ENCODE measurements at regions not wholly inside any gene's neighbourhood (a gene's known extent, or its start where the extent isn't known, plus 50 kb on each side); places are given as distances from the start of the nearest gene placed in this dataset.

DNA sequence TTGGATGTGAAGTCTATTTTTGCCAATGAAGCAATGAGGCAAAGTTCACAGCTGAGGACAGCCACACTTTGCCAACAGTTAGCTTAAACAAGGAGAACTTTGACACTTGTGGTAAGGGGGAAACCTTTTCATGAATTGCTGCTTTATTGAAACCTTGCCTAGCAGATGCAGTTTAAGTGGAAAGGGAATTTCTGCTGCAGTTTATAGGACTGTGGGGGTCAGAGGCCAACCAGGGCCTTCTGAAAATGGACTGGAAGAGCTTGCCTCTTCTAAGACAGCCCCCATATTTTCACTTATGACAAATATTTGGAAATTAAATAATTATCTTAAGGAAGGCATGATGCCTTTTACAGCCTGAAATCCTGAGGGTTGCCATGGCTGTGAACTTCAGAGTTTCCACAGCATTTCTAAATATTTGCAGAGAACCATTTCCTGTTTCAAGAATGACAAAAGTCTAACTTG lies 550.3 kb downstream of the RAB28 start:
- ATAC-seq (peak; percentile 91 to 93 (median 92)), DNase-seq (peak in 1 of 3 donors; percentile 57)
- no peaks in the 10 kb centered on the region for H3K36me3 ChIP-seq
- peak overlapping the region in 2 of 3 donors; percentile 26 to 66 for H3K27ac ChIP-seq
- no peak overlapping the region for H3K4me3 ChIP-seq
- H3K4me1 ChIP-seq: peaks cover 0 to 36% (median 17%) of the 10 kb centered on the region in 4 donors
- TF ChIP-seq, protein P1, sequence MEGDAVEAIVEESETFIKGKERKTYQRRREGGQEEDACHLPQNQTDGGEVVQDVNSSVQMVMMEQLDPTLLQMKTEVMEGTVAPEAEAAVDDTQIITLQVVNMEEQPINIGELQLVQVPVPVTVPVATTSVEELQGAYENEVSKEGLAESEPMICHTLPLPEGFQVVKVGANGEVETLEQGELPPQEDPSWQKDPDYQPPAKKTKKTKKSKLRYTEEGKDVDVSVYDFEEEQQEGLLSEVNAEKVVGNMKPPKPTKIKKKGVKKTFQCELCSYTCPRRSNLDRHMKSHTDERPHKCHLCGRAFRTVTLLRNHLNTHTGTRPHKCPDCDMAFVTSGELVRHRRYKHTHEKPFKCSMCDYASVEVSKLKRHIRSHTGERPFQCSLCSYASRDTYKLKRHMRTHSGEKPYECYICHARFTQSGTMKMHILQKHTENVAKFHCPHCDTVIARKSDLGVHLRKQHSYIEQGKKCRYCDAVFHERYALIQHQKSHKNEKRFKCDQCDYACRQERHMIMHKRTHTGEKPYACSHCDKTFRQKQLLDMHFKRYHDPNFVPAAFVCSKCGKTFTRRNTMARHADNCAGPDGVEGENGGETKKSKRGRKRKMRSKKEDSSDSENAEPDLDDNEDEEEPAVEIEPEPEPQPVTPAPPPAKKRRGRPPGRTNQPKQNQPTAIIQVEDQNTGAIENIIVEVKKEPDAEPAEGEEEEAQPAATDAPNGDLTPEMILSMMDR (IDR thresholded peaks at IDR 0.05): no peak
- no peak for TF ChIP-seq POLR2A (IDR thresholded peaks at IDR 0.05)
- no peaks in the 10 kb centered on the region for H3K27me3 ChIP-seq
- intact Hi-C loops (cut with DNase I): no loop called here
- no peaks in the 10 kb centered on the region for H3K9me3 ChIP-seq

DNA sequence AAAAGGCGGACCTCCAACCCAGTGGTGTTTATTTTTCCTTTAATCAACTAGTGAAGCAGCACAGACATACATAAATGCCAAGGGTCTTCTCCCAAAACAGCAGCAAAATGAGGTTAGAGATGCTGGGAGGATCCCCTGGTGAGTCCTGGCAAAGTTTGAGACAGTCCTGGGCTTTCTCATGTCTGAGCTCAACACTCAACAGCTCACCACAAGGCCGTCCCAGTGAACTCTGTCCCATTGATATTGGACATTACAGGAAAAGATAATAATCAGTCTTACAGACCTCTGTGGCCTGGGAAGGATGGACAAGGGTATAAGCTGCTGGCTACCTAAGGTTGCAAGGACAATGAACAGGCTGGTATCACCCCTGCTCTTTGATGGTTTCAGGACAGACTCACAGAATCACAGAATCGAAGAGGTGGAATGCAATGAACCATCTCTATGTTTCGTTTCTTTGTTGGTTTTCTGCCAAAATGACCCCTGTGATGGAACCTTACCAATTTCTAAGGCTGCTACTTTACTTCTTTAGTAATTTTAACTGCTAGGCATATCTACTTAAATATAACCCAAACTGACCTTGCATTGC lies 551.8 kb downstream of the RAB28 start:
- Histone ChIP-seq H3K4me3 (no peak overlapping the region), H3K9me3 (no peaks in the 10 kb centered on the region), H3K4me1 (peaks cover 0 to 36% (median 17%) of the 10 kb centered on the region in 4 donors), H3K27me3 (no peaks in the 10 kb centered on the region), H3K36me3 (no peaks in the 10 kb centered on the region), H3K27ac (no peak overlapping the region)
- TF ChIP-seq POLR2A (IDR thresholded peaks at IDR 0.05): no peak
- TF ChIP-seq, protein P1 (IDR thresholded peaks at IDR 0.05): no peak
- intact Hi-C loops (cut with DNase I): no loop called here
- DNase-seq: no peak
- peak in 2 of 4 donors; percentile 20 to 31 for ATAC-seq
- 50% methylated on average over 4 of the region's 4 CpGs for WGBS (ENCODE audit: insufficient coverage, low coverage, low lambda C conversion rate, missing lambda C conversion rate)

DNA sequence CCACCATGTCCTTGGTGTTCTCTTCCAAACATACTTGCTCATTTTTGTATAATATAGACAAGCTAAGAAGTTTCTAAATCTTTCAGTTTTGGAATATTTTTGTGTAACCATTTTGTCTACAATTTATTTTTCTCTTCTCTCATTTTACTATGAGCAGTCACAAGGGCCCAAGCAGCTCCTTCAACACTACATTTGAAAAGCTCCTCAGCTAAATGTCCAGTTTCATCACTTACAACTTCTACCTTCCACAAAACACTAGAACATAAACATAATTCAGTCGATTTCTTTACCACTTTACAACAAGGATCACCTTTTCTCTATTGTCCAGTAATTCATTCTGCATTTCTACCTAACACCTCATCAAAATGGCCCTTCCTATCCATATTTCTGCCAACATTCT lies 554.4 kb downstream of the RAB28 start:
- TF ChIP-seq, protein P1 (IDR thresholded peaks at IDR 0.05): no peak
- TF ChIP-seq POLR2A (IDR thresholded peaks at IDR 0.05): no peak
- Histone ChIP-seq H3K27ac (no peak overlapping the region), H3K4me1 (peaks cover 0 to 34% (median 13%) of the 10 kb centered on the region in 4 donors), H3K9me3 (no peaks in the 10 kb centered on the region), H3K36me3 (no peaks in the 10 kb centered on the region), H3K27me3 (no peaks in the 10 kb centered on the region), H3K4me3 (no peak overlapping the region)
- ATAC-seq (no peak), DNase-seq (no peak)
- 70% methylated on average over 1 of the region's 1 CpG for WGBS (ENCODE audit: insufficient coverage, low coverage, low lambda C conversion rate, missing lambda C conversion rate)
- intact Hi-C loops (cut with DNase I): no loop called here

DNA sequence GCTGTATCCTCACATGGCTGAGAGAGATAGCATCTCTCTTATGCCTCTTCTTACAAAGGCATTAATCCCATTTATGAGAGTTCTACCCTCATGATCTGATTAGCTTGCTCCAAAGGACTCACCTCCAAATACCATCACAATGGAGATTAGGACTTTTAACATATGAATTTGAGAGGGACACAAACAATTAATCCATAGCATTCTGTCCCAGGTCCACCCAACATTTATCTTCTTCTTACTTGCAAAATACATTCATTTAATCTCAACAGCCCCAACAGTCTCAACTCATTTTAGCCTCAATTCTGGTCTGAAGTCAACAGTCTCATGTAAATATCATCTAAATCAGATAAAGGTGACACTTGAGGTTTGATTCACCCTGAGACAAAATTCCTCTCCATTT lies 555.4 kb downstream of the RAB28 start:
- no peak overlapping the region for H3K27ac ChIP-seq
- no peaks in the 10 kb centered on the region for H3K36me3 ChIP-seq
- H3K4me3 ChIP-seq: no peak overlapping the region
- TF ChIP-seq, protein P1 (IDR thresholded peaks at IDR 0.05): no peak
- no peak for TF ChIP-seq POLR2A (IDR thresholded peaks at IDR 0.05)
- ATAC-seq (no peak), DNase-seq (no peak)
- intact Hi-C loops (cut with DNase I): no loop called here
- H3K27me3 ChIP-seq: no peaks in the 10 kb centered on the region
- peaks cover 0 to 24% (median 8%) of the 10 kb centered on the region in 4 donors for H3K4me1 ChIP-seq
- H3K9me3 ChIP-seq: no peaks in the 10 kb centered on the region

Data from right lobe of liver (tissue), 6 donors.